ENCODE measurements at regions not wholly inside any gene's neighbourhood (a gene's known extent, or its start where the extent isn't known, plus 50 kb on each side); places are given as distances from the start of the nearest gene placed in this dataset.

- dilution Hi-C loops (cut with MboI; ENCODE audit: extremely low pct_ligation_motif_present, low sequenced_read_pairs) = no loop called here
- FAIRE-seq = no peak
- H3K4me2 ChIP-seq (ENCODE audit: control insufficient read depth, extremely low read depth, insufficient read depth, low read depth, low read length) = no peak overlapping the region
Measured at GRCh38 chr2:128500138-128500800, 181.6 kb upstream of the HS6ST1 start.

GRCh38 chr2:128501006-128501690 is 182.5 kb upstream of the HS6ST1 start:
- FAIRE-seq (no peak), DNase-seq (ENCODE audit: low read depth, low spot score) (no peak)
- no peaks in the 10 kb centered on the region for H3K79me2 ChIP-seq (ENCODE audit: control insufficient read depth, insufficient read depth, low read length)
- no peak overlapping the region for H3K4me3 ChIP-seq (ENCODE audit: control insufficient read depth in 2 of 3, extremely low read depth in 1 of 3, insufficient read depth in 2 of 3, low read depth in 1 of 3, low read length in 3 of 3)
- H3K27me3 ChIP-seq (ENCODE audit: control insufficient read depth, extremely low read depth, insufficient read depth, low read length) = no peaks in the 10 kb centered on the region
- no peak overlapping the region for H3K9ac ChIP-seq (ENCODE audit: control insufficient read depth, extremely low read depth, insufficient read depth, low read length)
- H4K20me1 ChIP-seq (ENCODE audit: control insufficient read depth, extremely low read depth, insufficient read depth, low read length) = no peaks in the 10 kb centered on the region
- H2AFZ ChIP-seq (ENCODE audit: control insufficient read depth, low read length) = no peak overlapping the region
- H3K36me3 ChIP-seq (ENCODE audit: control insufficient read depth in 2 of 2, extremely low read depth in 1 of 2, insufficient read depth in 2 of 2, low read length in 2 of 2) = no peaks in the 10 kb centered on the region
- no peaks in the 10 kb centered on the region for H3K9me1 ChIP-seq (ENCODE audit: control insufficient read depth, extremely low read depth, insufficient read depth, low read length)
- no peaks in the 10 kb centered on the region for H3K4me1 ChIP-seq (ENCODE audit: control insufficient read depth, extremely low read depth, insufficient read depth, low read length)
- H3K4me2 ChIP-seq (ENCODE audit: control insufficient read depth, extremely low read depth, insufficient read depth, low read depth, low read length) = no peak overlapping the region
- no peak overlapping the region for H3K27ac ChIP-seq (ENCODE audit: control insufficient read depth, insufficient read depth, low read length)
- dilution Hi-C loops (cut with MboI; ENCODE audit: extremely low pct_ligation_motif_present, low sequenced_read_pairs) = no loop called here
- no peaks in the 10 kb centered on the region for H3K9me3 ChIP-seq (ENCODE audit: control insufficient read depth, low read depth, low read length)
- TF ChIP-seq EZH2 (IDR thresholded peaks at IDR 0.05; ENCODE audit: low read length) (no peak), CTCF (optimal IDR thresholded peaks at IDR 0.05 in 1 of 3, IDR thresholded peaks at IDR 0.05 in 1 of 3, conservative IDR thresholded peaks at IDR 0.05 in 1 of 3; ENCODE audit: extremely low read depth in 1 of 3, insufficient read depth in 2 of 3, low read length in 3 of 3) (no peak)

More at GRCh38 chr2:128500138-128500800, 181.6 kb upstream of the HS6ST1 start:
- H3K9me1 ChIP-seq (ENCODE audit: control insufficient read depth, extremely low read depth, insufficient read depth, low read length) = no peaks in the 10 kb centered on the region
- no peaks in the 10 kb centered on the region for H3K36me3 ChIP-seq (ENCODE audit: control insufficient read depth in 2 of 2, extremely low read depth in 1 of 2, insufficient read depth in 2 of 2, low read length in 2 of 2)
- H3K4me3 ChIP-seq (ENCODE audit: control insufficient read depth in 2 of 3, extremely low read depth in 1 of 3, insufficient read depth in 2 of 3, low read depth in 1 of 3, low read length in 3 of 3) = no peak overlapping the region
- no peak overlapping the region for H2AFZ ChIP-seq (ENCODE audit: control insufficient read depth, low read length)
- no peaks in the 10 kb centered on the region for H3K4me1 ChIP-seq (ENCODE audit: control insufficient read depth, extremely low read depth, insufficient read depth, low read length)
- no peak overlapping the region for H3K9ac ChIP-seq (ENCODE audit: control insufficient read depth, extremely low read depth, insufficient read depth, low read length)
- no peaks in the 10 kb centered on the region for H3K79me2 ChIP-seq (ENCODE audit: control insufficient read depth, insufficient read depth, low read length)
- DNase-seq (ENCODE audit: low read depth, low spot score) = no peak
- H3K27me3 ChIP-seq (ENCODE audit: control insufficient read depth, extremely low read depth, insufficient read depth, low read length) = no peaks in the 10 kb centered on the region
- H3K9me3 ChIP-seq (ENCODE audit: control insufficient read depth, low read depth, low read length) = no peaks in the 10 kb centered on the region
- no peaks in the 10 kb centered on the region for H4K20me1 ChIP-seq (ENCODE audit: control insufficient read depth, extremely low read depth, insufficient read depth, low read length)
- H3K27ac ChIP-seq (ENCODE audit: control insufficient read depth, insufficient read depth, low read length) = no peak overlapping the region
- TF ChIP-seq CTCF (optimal IDR thresholded peaks at IDR 0.05 in 1 of 3, IDR thresholded peaks at IDR 0.05 in 1 of 3, conservative IDR thresholded peaks at IDR 0.05 in 1 of 3; ENCODE audit: extremely low read depth in 1 of 3, insufficient read depth in 2 of 3, low read length in 3 of 3) (no peak), EZH2 (IDR thresholded peaks at IDR 0.05; ENCODE audit: low read length) (no peak)
